ENCODE measurements at regions not wholly inside any gene's neighbourhood (a gene's known extent, or its start where the extent isn't known, plus 50 kb on each side); places are given as distances from the start of the nearest gene placed in this dataset.

DNA sequence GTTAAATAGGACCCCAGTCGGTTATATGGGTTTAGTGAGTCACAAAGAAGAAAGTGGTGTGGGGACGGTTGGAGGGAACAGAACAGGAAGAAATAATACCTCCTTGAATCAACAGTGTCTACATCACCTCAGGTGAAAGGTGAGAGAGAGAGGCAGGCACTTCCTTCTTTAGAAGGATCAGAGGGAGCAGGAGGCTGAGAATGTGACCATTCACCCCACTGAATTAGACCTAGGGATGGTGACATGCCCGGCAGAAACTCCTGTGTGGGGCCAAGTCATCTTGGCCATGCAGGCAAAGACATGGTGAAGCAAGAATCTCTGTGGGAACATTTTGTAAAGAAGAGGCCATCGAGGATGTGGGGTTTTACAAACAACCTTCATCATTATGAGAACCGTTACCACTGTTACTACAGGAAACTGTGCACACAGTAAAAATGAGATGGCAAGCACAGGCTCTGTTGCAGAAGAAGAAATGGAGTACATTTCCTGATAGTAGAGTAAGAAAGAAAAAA is 1196.9 kb downstream of the VRK1 start:
- no peak for DNase-seq

DNA sequence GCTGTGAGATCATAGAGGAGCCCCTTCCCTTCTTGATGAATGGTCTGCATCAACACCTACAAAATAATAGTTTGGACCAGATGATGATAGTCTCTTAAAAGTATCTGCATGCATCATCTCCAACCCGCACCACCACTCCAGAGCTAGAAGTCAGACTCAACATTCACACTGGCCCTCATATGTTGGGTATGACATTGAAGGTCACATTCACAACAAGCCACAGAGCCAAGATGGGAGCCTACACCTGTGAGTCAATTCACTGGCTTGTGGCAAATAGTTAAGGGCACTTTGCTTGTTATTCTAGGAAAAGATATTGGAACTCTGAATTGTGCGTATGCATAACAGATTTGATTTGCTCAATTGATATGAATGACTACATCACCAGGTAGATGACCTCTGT is 1197.9 kb downstream of the VRK1 start:
- DNase-seq, result no peak

DNA sequence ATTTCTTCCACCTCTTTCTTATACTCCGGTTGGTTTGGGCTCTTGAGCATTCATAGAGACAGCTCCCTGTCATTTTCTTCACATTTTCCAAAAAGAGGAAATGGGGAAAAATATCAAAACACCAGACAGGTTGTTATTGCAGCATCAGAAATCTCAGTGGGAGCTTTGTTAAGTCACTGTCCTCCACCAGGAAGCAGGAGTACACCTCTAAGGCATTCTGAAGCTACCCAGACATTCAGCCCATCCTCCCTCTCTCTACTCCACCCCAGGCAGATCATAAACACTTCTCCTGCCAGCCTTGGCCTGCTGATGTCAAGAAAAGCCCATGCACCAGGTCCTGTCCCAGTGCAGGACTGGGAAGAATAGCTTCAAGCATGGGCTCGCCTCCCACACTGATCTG is 1198.3 kb downstream of the VRK1 start:
- DNase-seq, result no peak

GRCh38 chr14:98006008-98006407 is 1208.8 kb downstream of the VRK1 start:
- DNase-seq, result no peak

GRCh38 chr14:98008381-98009113 is 1211.4 kb downstream of the VRK1 start:
- peak; percentile 2 for DNase-seq

- peak; percentile 21 for DNase-seq
Observed at GRCh38 chr14:98009177-98009576, 1212.0 kb downstream of the VRK1 start.

DNA sequence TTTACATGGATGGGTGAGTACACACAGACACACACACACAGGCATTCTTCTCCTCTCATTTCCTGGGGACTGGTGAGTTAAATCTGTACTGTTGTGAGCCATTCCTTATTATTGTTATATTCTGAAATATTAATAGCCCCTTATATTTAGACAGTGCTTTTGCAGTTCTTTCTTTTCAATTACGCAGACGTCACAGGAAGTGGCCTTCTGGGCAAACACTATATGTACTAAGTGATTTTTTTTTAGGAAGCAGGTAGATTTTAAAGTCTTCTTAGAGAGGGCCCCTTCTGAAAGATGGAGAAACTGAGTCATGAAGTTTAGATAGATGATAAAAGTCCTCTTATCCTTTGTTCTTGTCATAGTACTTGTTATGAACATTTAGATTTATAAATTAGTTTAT is 1213.6 kb downstream of the VRK1 start:
- no peak for DNase-seq

DNA sequence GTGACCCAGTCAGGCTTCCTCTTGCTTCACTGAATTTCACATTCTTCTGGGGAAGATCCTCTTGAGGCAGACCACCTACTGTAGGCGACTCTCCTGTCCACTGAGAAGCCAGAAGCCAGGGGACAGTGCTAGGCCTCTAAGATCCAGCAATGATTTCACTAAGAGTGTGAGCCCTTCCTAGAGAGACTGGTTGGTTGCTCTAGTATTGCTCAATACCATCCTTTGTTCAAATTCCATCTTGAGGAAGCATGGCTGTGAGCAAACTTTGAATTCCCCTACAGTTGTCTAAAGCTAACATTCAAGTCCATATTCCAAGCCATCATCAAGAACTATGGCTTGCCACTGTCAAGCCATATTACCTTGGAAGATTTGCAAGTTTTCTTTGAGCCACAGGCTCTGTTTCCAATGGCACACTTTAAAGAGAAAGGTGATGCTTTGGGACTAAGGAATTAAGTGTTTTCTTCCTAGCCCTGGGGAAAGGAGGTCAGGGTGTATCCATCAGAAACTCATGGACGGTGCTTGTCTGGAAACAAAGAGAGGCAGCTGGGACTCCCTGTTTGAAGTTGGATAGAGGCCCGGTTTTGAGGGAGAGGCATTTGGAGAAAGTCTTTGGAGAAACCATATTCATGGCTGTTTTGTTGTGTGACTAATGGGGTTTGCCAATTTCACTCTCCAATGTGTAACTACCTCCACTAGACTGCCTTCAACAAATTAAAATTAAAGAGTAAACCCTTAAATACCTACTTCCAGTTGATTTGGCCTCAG is 1217.9 kb downstream of the VRK1 start:
- no peak for DNase-seq

DNA sequence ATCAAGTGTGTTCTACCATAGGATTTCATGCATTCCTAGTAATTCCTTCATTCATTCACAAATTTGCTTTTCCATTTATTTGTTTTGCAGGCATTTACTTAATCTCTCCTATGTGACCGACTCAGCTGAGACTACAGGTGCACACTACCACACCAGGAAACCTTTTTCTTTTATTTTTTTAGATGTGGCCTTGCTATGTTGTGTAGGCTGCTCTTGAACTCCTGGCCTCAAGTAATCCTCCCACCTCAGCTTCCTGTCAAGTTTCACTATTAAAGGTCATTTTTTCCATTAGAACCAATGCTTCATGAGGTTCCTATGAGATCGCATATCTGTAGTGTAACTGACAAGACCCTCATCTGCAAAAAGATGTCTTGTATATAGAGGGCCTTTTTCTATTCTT is 1218.7 kb downstream of the VRK1 start:
- no peak for DNase-seq

DNA sequence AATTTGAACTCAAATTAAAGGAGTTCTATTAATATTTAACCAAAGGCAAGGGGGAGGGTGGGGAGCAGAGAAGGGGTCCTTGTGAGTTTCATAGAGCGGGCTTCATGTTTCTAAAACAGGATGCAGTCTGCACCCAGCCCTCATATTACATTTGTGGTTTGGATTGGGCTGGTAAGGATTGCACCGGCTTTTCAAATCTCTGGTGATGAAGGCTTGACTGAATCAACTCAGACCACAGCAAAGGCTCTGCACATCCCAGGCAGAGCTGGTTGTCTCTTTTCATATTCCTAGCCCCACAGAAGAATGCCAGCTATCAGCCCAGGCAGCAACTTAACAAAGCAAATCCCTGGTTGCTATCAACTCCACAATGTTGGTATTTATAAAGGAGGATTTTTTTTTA is 1221.4 kb downstream of the VRK1 start:
- DNase-seq, result no peak

DNA sequence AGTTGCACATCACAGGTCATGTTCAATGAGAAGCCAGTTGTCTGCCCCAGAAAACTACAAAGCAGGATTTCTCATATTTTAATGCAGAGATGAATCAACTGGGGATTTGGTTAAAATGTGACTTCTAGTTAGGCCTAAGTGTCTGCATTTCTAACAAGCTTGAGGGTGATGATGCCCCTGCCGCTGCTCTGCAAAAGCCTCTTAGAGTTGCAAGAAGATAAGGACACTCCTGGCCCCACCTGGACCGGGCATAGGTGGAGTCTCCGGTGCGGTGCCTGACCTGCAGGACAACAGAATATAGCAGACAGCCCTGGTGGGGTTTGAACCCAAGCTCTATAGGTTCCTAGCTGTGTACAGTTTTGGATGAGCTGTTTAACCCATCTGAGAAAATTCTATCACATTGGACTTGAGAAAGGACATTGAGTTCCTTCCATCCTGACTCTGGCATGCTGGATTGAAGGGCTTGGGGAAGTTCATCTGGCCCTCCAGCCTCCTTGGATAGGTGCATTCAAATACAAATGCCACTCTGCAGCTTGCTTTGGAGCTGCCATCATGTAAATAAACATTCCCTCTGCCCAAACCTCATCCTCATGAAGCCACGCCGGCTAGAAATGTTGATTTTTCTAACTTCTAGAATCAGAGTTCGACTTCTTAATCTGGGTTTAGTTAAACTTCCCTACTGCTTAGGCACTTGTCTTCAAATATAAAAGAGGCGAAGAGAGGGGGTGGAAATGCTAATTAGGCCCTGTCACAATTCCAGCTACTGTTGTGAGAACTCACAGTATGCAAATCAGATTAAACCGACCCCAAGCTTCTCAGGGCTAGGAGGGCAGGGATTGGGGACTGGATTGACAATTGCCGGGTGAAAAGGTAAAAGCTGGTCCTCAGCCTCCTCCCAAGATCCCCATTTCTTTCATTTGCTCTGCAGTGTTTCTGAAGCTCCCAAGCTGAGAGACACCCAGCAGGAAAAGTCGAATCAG is 1225.6 kb downstream of the VRK1 start:
- DNase-seq, result no peak

DNA sequence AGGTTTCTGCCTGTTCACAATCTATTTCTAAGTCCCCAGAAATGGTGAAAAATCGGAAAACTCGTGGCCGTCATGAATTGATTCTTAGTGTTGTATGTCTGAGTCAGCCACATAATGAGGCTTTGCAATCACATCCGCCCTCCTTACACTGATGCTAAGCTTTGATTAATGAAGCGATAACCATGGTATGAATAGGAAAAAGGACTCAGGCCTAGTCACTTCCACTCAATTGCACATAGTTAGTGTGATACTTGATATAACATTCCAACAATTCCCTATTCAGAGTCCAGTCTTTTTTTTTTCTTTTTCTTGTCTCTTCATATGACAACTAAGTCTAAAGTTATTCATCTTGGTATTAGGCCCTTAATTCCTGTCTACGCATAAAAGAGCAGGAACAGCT is 1231.0 kb downstream of the VRK1 start:
- no peak for DNase-seq

DNA sequence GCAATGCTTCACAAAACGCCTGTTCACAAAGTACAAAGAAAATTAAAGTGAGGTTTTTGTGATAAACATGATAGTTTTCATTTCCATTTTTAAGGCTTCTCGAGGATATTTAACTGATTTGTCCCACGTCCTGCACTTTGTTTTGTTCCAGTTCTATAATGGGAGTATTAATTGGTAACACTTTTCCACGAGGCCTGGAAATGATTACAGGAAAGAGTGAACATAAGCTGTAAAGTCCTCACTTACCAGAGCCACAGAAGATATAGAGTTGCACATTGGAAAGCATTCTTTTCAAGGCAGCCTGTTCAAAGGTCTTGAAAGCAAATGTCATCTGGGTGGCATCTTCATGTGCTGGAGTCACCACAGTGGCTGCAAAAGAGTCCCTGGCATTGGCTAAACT is 1236.6 kb downstream of the BCL11B start:
- no peak for DNase-seq

DNA sequence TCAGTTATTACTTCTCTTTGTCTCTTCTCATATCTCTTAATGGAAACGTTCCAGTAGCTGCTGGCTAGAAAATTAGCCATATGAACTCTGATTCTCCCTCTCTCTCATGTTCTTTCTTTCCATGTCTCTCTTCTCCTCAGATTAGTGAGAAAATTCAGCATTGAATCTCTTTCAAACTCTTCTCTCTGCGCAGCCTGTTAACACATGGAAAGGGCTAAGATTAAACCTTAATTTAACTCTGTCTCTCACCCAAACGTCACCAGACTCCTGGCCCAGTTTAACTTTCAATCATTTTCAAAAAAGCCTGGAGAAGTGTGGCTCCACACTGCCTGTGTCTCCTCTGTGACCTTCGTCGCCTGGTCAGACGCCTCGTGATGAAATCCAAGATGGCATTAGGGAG is 1234.2 kb downstream of the BCL11B start:
- DNase-seq, result no peak

GRCh38 chr14:98056946-98057345 is 1215.1 kb downstream of the BCL11B start:
- no peak for DNase-seq

- DNase-seq, result no peak
Observed at GRCh38 chr14:98059106-98059505, 1212.9 kb downstream of the BCL11B start.

DNA sequence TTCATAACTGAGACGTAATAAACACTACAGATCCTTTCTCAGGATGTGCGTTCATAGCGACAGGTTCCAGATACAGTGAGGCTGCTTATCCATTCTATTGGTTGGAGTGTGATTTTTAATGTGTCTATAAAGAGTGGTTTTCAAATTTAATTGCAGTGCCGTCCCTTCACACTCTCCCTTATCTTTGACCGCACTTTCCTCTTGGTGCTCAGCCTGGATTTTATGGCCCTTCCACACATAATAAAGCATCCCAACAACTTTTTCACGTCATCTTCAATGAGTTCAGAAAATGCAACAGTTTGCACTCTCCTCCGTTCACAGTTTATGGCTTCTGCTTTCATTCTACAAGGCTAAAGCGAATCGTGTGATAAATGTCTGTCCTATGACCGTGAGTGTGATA is 1209.9 kb downstream of the BCL11B start:
- no peak for DNase-seq

DNA sequence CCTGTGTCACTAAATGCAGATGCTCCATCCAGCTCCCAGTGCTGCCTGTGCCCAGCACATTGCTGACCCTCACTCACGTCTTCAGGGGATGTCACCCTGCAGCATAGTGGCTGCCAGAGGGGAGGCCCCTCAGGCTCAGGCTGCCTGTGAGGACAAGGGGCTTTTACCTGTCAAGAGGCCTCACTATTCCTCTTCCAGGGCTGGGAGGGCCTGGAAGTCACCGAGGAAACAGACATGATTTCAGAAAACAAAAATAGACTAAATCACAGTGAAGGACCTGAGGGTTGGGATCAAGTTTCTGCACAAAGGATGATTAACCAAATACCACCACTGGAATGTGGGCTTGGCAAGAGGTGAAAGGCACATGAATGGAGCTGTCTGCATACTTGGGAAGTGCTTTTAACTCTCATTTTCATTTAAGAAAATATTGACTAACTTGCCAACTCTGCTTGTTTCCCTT is 1202.3 kb downstream of the BCL11B start:
- DNase-seq, result no peak

DNA sequence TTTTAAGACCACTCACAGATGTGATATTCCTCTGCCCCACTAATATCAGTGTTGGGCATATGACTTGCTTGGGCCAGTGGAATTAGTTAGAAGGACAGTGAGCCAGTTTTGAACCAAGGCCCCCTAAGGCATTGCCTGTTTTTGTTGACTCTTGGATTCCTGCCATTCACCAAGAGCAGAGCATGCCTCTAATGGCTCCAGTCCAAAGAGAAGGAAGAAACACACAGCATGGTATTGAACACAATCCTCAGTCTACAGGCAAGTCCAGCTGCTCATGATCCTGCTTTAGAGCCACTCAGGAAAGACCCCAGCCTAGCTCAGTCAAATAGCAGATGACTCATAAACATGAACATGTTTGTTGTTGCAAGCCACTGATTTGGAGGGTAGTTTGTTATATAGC is 1201.5 kb downstream of the BCL11B start:
- DNase-seq, result peak; percentile 45

DNA sequence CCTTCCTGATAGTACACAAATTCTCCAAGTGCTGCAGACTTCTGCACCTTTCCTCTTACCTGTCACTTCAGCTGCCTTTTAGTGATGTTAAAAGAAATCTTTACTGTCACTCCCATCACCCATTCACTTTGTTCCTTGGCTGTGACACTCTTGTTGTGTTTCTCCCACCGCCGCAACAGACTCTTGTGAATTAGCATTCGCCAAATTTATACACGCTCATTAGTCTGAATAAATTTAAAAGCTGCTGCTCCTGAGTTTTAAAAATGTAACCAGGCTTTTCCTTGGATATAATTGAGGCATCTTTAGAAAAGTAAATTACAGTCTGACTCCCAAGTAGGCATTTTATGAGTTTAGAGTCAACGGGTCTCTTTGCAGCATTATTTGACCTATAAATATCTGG is 1197.9 kb downstream of the BCL11B start:
- no peak for DNase-seq

DNA sequence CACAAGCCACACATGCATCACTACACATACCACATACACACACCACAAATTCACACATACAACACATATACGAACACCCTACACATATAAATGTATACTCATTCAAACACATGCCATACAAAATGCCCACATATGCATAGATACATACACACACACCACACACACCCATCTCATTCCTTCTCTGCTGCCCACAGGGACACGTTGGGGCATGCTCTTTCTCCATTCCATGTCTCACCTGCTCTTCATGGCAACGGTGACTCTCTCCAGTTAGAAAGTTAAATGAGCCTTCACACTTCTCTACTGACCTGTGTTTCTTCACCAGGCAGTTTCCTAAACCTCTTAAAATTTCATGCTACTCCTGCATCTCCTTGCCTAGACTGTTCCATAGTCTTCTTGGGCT is 1194.8 kb downstream of the BCL11B start:
- DNase-seq, result no peak

- no peak for DNase-seq
Observed at GRCh38 chr14:98082833-98083232, 1189.2 kb downstream of the BCL11B start.

- DNase-seq, result no peak
Observed at GRCh38 chr14:98085751-98086150, 1186.2 kb downstream of the BCL11B start.
